ENCODE measurements at regions not wholly inside any gene's neighbourhood (a gene's known extent, or its start where the extent isn't known, plus 50 kb on each side); places are given as distances from the start of the nearest gene placed in this dataset.

- H3K4me3 ChIP-seq (ENCODE audit: low read depth, low read length) = no peak overlapping the region
- H3K36me3 ChIP-seq (ENCODE audit: control insufficient read depth, insufficient read depth, low read length) = no peaks in the 10 kb centered on the region
- no peak for DNase-seq (ENCODE audit: low read depth)
- no peaks in the 10 kb centered on the region for H3K27me3 ChIP-seq (ENCODE audit: control insufficient read depth, insufficient read depth, low read length)
- TF ChIP-seq CTCF (IDR thresholded peaks at IDR 0.05; ENCODE audit: insufficient read depth, low read length, poor library complexity, severe bottlenecking) = no peak
These were observed 95.5 kb upstream of the UBAC2 start for GRCh38 chr13:99105160-99105559.

GRCh38 chr13:99113351-99113750 lies 87.3 kb upstream of the UBAC2 start:
- H3K4me3 ChIP-seq (ENCODE audit: low read depth, low read length) = no peak overlapping the region
- no peaks in the 10 kb centered on the region for H3K27me3 ChIP-seq (ENCODE audit: control insufficient read depth, insufficient read depth, low read length)
- no peak for DNase-seq (ENCODE audit: low read depth)
- H3K36me3 ChIP-seq (ENCODE audit: control insufficient read depth, insufficient read depth, low read length) = no peaks in the 10 kb centered on the region
- TF ChIP-seq CTCF (IDR thresholded peaks at IDR 0.05; ENCODE audit: insufficient read depth, low read length, poor library complexity, severe bottlenecking) = no peak

DNA sequence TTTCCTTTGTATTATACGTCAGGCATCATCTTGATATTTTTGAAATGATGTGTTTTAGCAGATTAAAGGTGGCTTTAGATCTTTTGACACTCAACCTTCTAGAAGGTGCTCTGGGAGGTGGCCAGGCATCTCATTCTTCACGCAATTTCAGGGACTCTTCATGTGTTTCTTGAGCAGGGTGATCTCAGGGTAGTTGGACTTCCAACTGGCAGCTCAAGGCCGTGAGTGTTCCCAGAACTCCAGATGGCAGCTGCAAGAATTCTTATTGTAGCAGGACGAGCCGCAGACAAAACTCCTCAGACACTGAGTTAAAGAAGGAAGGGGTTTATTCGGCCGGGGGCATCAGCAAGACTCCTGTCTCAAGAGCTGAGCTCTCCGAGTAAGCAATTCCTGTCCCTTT lies 82.5 kb upstream of the UBAC2 start:
- Histone ChIP-seq H3K27me3 (ENCODE audit: control insufficient read depth, insufficient read depth, low read length) (no peaks in the 10 kb centered on the region), H3K4me3 (ENCODE audit: low read depth, low read length) (no peak overlapping the region), H3K36me3 (ENCODE audit: control insufficient read depth, insufficient read depth, low read length) (no peaks in the 10 kb centered on the region)
- no peak for DNase-seq (ENCODE audit: low read depth)
- TF ChIP-seq CTCF (IDR thresholded peaks at IDR 0.05; ENCODE audit: insufficient read depth, low read length, poor library complexity, severe bottlenecking) = no peak

DNA sequence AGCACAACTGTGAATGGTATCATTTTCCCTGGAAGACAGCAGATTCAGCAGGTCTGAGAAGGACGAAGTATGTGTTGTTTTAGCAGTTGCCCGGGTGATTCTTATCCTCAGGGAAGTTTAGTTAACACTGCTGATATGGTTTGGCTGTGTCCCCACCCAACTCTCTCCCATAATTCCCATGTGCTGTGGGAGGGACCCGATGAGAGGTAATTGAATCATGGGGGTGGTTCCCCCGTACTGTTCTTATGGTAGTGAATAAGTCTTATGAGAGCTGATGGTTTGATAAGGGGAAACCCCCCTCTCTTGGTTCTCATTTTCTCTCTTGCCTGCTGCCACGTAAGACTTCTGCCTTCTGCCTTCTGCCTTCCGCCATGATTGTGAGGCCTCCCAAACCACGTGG lies 81.0 kb upstream of the UBAC2 start:
- H3K4me3 ChIP-seq (ENCODE audit: low read depth, low read length) = no peak overlapping the region
- no peaks in the 10 kb centered on the region for H3K27me3 ChIP-seq (ENCODE audit: control insufficient read depth, insufficient read depth, low read length)
- H3K36me3 ChIP-seq (ENCODE audit: control insufficient read depth, insufficient read depth, low read length) = no peaks in the 10 kb centered on the region
- no peak for TF ChIP-seq CTCF (IDR thresholded peaks at IDR 0.05; ENCODE audit: insufficient read depth, low read length, poor library complexity, severe bottlenecking)
- no peak for DNase-seq (ENCODE audit: low read depth)

- DNase-seq (ENCODE audit: low read depth) = no peak
- no peak for TF ChIP-seq CTCF (IDR thresholded peaks at IDR 0.05; ENCODE audit: insufficient read depth, low read length, poor library complexity, severe bottlenecking)
- H3K36me3 ChIP-seq (ENCODE audit: control insufficient read depth, insufficient read depth, low read length) = no peaks in the 10 kb centered on the region
- no peak overlapping the region for H3K4me3 ChIP-seq (ENCODE audit: low read depth, low read length)
- no peaks in the 10 kb centered on the region for H3K27me3 ChIP-seq (ENCODE audit: control insufficient read depth, insufficient read depth, low read length)
These were observed 79.9 kb upstream of the UBAC2 start for GRCh38 chr13:99120751-99121150.

DNA sequence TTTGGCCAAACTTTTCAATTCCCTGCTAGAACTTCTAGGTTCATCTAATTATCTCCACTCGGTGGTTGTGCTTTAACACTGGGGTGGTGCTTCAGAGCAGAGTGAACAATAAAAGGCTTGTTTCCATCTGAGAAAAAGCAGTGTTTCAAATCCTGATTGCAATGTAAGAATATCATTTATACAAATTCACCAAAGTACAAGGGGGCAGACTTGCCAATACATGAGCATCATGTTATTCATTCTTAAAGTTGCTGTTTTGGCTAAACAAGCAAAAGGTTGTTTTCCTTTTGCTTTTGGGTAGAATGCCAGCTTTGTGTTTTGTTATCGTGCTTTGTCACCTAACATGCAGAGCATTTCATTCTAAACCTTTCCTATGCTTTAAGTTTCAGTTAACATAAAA lies 78.5 kb upstream of the UBAC2 start:
- no peak for TF ChIP-seq CTCF (IDR thresholded peaks at IDR 0.05; ENCODE audit: insufficient read depth, low read length, poor library complexity, severe bottlenecking)
- DNase-seq (ENCODE audit: low read depth) = no peak
- no peak overlapping the region for H3K4me3 ChIP-seq (ENCODE audit: low read depth, low read length)
- H3K36me3 ChIP-seq (ENCODE audit: control insufficient read depth, insufficient read depth, low read length) = no peaks in the 10 kb centered on the region
- no peaks in the 10 kb centered on the region for H3K27me3 ChIP-seq (ENCODE audit: control insufficient read depth, insufficient read depth, low read length)
